ENCODE measurements at regions not wholly inside any gene's neighbourhood (a gene's known extent, or its start where the extent isn't known, plus 50 kb on each side); places are given as distances from the start of the nearest gene placed in this dataset.
"Not testable (repeated sequence)": the region's sequence is repeated elsewhere in the genome, so short reads cannot be mapped to it uniquely, and the experiment has no call there.

DNA sequence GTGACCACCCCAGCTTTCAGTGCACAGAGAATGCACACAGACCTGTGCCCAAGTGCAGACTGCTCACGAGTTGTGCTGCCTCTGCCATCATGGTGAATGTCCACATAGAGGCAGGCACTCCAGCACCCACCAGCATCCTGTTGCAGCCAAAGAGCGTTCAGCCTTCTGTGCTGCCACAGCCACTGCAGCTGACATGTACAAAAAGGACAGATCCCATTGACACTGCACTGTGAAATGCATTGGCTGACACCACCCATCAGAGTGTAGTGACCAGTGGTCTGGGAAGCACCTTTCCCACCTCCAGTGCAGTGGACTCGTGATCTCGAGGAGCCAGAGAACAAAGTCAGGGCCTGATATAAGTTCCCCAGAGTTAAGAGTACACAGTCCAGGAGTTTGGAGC, 260.3 kb downstream of the RAP2B start:
- 92% methylated on average over 4 of the region's 4 CpGs for WGBS (ENCODE audit: insufficient coverage)
- peaks cover 29 to 65% (median 51%) of the 10 kb centered on the region in 7 donors for H3K9me3 Mint-ChIP-seq

GRCh38 chr3:153423820-153424219, 261.8 kb downstream of the RAP2B start:
- H3K27ac Mint-ChIP-seq; H3K27me3 ChIP-seq (ENCODE audit: control insufficient read depth in 2 of 2, insufficient read depth in 2 of 2, low read length in 2 of 2); H3K4me1 ChIP-seq (ENCODE audit: control insufficient read depth in 1 of 2, insufficient read depth in 2 of 2, low read length in 2 of 2); H3K79me2 ChIP-seq (ENCODE audit: insufficient read depth, low read length); DNase-seq; intact Hi-C loops (cut with micrococcal nuclease); H3K27me3 Mint-ChIP-seq (ENCODE audit: low read depth in 3 of 3); H3K4me3 ChIP-seq (replicated peaks in 1 of 3; ENCODE audit: low read depth in 2 of 3, low read length in 3 of 3); H3K36me3 Mint-ChIP-seq; H3K4me2 ChIP-seq (replicated peaks; ENCODE audit: extremely low read depth, low read length, poor library complexity, severe bottlenecking); H3K36me3 ChIP-seq (replicated peaks in 1 of 2; ENCODE audit: control insufficient read depth in 1 of 2, insufficient read depth in 2 of 2, low read length in 2 of 2); H3K9ac ChIP-seq (ENCODE audit: insufficient read depth, low read length, poor library complexity, severe bottlenecking); H4K20me1 ChIP-seq (ENCODE audit: insufficient read depth, low read length); H3K27ac ChIP-seq (ENCODE audit: low read depth in 1 of 2, low read length in 2 of 2); H3K4me1 Mint-ChIP-seq; H3K4me3 Mint-ChIP-seq; H2AFZ ChIP-seq (ENCODE audit: insufficient read depth, low read depth, low read length, poor library complexity, severe bottlenecking): not testable (repeated sequence)
- H3K9me3 ChIP-seq (replicated peaks in 1 of 2; ENCODE audit: control insufficient read depth in 1 of 2, insufficient read depth in 1 of 2, low read length in 2 of 2) = peaks cover 28 to 44% of the 10 kb centered on the region in 2 donors
- peaks cover 22 to 56% (median 42%) of the 10 kb centered on the region in 7 donors for H3K9me3 Mint-ChIP-seq

More for the DNA sequence above, 260.3 kb downstream of the RAP2B start:
- H3K36me3 Mint-ChIP-seq = no peaks in the 10 kb centered on the region
- H3K27ac ChIP-seq (ENCODE audit: low read depth in 1 of 2, low read length in 2 of 2) = no peak overlapping the region
- H3K9ac ChIP-seq (ENCODE audit: insufficient read depth, low read length, poor library complexity, severe bottlenecking) = no peak overlapping the region
- H3K4me3 ChIP-seq (replicated peaks in 1 of 3; ENCODE audit: low read depth in 2 of 3, low read length in 3 of 3) = no peak overlapping the region
- no peaks in the 10 kb centered on the region for H3K27me3 ChIP-seq (ENCODE audit: control insufficient read depth in 2 of 2, insufficient read depth in 2 of 2, low read length in 2 of 2)
- H4K20me1 ChIP-seq (ENCODE audit: insufficient read depth, low read length) = no peaks in the 10 kb centered on the region
- peaks cover 30 to 55% of the 10 kb centered on the region in 2 donors for H3K9me3 ChIP-seq (replicated peaks in 1 of 2; ENCODE audit: control insufficient read depth in 1 of 2, insufficient read depth in 1 of 2, low read length in 2 of 2)
- intact Hi-C loops (cut with micrococcal nuclease) = no loop called here
- no peaks in the 10 kb centered on the region for H3K27me3 Mint-ChIP-seq (ENCODE audit: low read depth in 3 of 3)
- no peak overlapping the region for H2AFZ ChIP-seq (ENCODE audit: insufficient read depth, low read depth, low read length, poor library complexity, severe bottlenecking)
- TF ChIP-seq CTCF (IDR thresholded peaks at IDR 0.05) = no peak
- H3K36me3 ChIP-seq (replicated peaks in 1 of 2; ENCODE audit: control insufficient read depth in 1 of 2, insufficient read depth in 2 of 2, low read length in 2 of 2) = no peaks in the 10 kb centered on the region
- no peaks in the 10 kb centered on the region for H3K4me1 Mint-ChIP-seq
- H3K4me1 ChIP-seq (ENCODE audit: control insufficient read depth in 1 of 2, insufficient read depth in 2 of 2, low read length in 2 of 2) = no peaks in the 10 kb centered on the region
- DNase-seq = no peak
- H3K79me2 ChIP-seq (ENCODE audit: insufficient read depth, low read length) = no peaks in the 10 kb centered on the region
- H3K4me3 Mint-ChIP-seq = no peak overlapping the region
- no peak overlapping the region for H3K4me2 ChIP-seq (replicated peaks; ENCODE audit: extremely low read depth, low read length, poor library complexity, severe bottlenecking)
- no peak overlapping the region for H3K27ac Mint-ChIP-seq

All from CD14-positive monocyte (primary cell).